Breast epithelium (tissue), 4 donors: ENCODE measurements at regions not wholly inside any gene's neighbourhood (a gene's known extent, or its start where the extent isn't known, plus 50 kb on each side); places are given as distances from the start of the nearest gene placed in this dataset.

Experiments used
- DNase-seq, 2 donors: peaks; one replicate each; pipeline ENCODE4 v3.0.0-alpha.2; 2019; ENCODE audit warnings: low spot score in 2 of 2
- H3K27ac ChIP-seq, 2 donors: fragments of 200-600 bp; sonication (generic) in 1 of 2; one replicate each; pipeline ENCODE4 v1.5.1; 2016 to 2019; ENCODE audit warnings: mild to moderate bottlenecking in 1 of 2
- H3K27me3 ChIP-seq, 2 donors: fragments of 200-600 bp; sonication (generic) in 1 of 2; one replicate each; pipeline versions ENCODE4 v1.5.1 to v1.6.0; 2017 to 2019; ENCODE audit warnings: control low read depth in 1 of 2, mild to moderate bottlenecking in 1 of 2
- H3K36me3 ChIP-seq: fragments of 200-600 bp; one replicate; pipeline ENCODE4 v1.5.1; 2019
- H3K4me1 ChIP-seq, 2 donors: fragments of 200-600 bp; sonication (generic); one replicate each; pipeline ENCODE4 v1.5.1; 2016 to 2019; ENCODE audit warnings: control low read depth in 1 of 2
- H3K4me3 ChIP-seq, 3 donors: fragments of 200-600 bp; sonication (generic); 1 replicate in 2 of 3; 2 replicates in 1 of 3; pipeline ENCODE4 v1.5.1; 2016 to 2019; ENCODE audit warnings: mild to moderate bottlenecking in 3 of 3, moderate library complexity in 2 of 3
- H3K9me3 ChIP-seq, 2 donors: fragments of 200-600 bp; sonication (generic) in 1 of 2; one replicate each; pipeline ENCODE4 v1.5.1; 2016 to 2019; ENCODE audit warnings: control low read depth in 1 of 2
- CTCF ChIP-seq, 3 donors: fragments of 450-650 bp; IDR thresholded peaks; one replicate each; pipeline ENCODE4 v1.5.1; 2016 to 2017; ENCODE audit warnings: antibody characterized with exemption in 3 of 3, mild to moderate bottlenecking in 3 of 3, moderate library complexity in 3 of 3
- POLR2A ChIP-seq: fragments of 450-650 bp; IDR thresholded peaks from one replicate; pipeline ENCODE4 v1.6.1; 2016; ENCODE audit warnings: antibody characterized with exemption, mild to moderate bottlenecking, moderate library complexity
- POLR2AphosphoS5 ChIP-seq, 3 donors: sonication (generic); formaldehyde crosslinking; IDR thresholded peaks; one replicate each; pipeline ENCODE4 v1.6.1; 2017; ENCODE audit warnings: antibody characterized with exemption in 3 of 3
- intact Hi-C: fragments of 100-400 bp; cut with DNase I; formaldehyde crosslinking; loops from one replicate; pipeline ENCODE4 v1.15.1; 2023; ENCODE audit warnings: low total_unique reads

- H3K27me3 ChIP-seq: no peaks in the 10 kb centered on the region
- H3K4me3 ChIP-seq: no peak overlapping the region
- no peak overlapping the region for H3K27ac ChIP-seq
- no peaks in the 10 kb centered on the region for H3K4me1 ChIP-seq
- DNase-seq: no peak
- TF ChIP-seq POLR2AphosphoS5 (IDR thresholded peaks at IDR 0.05): no peak
- no peak for TF ChIP-seq CTCF (IDR thresholded peaks at IDR 0.05)
- TF ChIP-seq POLR2A: no peak
- H3K9me3 ChIP-seq: peaks cover 19 to 37% of the 10 kb centered on the region in 2 donors
- intact Hi-C loops: loop anchor here (5.0 kb wide), 1 partner anchor 388 kb away; no protein-coding TSS in a partner anchor
- H3K36me3 ChIP-seq: no peaks in the 10 kb centered on the region
Measured at GRCh38 chr4:186360551-186360950, 94.6 kb downstream of the F11 start.

GRCh38 chr4:186351668-186352194 is 85.7 kb downstream of the F11 start:
- Histone ChIP-seq H3K4me1 (no peaks in the 10 kb centered on the region), H3K36me3 (no peaks in the 10 kb centered on the region), H3K4me3 (no peak overlapping the region), H3K9me3 (peaks cover 0 to 5% of the 10 kb centered on the region in 2 donors), H3K27ac (no peak overlapping the region), H3K27me3 (no peaks in the 10 kb centered on the region)
- intact Hi-C loops: no loop called here
- TF ChIP-seq CTCF (IDR thresholded peaks at IDR 0.05) (no peak), POLR2A (no peak), POLR2AphosphoS5 (IDR thresholded peaks at IDR 0.05) (no peak)
- no peak for DNase-seq

GRCh38 chr4:186348433-186348832 is 82.4 kb downstream of the F11 start:
- Histone ChIP-seq H3K9me3 (no peaks in the 10 kb centered on the region), H3K4me3 (no peak overlapping the region), H3K36me3 (no peaks in the 10 kb centered on the region), H3K27ac (no peak overlapping the region), H3K4me1 (no peaks in the 10 kb centered on the region), H3K27me3 (peaks cover 0 to 4% of the 10 kb centered on the region in 2 donors)
- TF ChIP-seq POLR2AphosphoS5 (IDR thresholded peaks at IDR 0.05): no peak
- no peak for TF ChIP-seq CTCF (IDR thresholded peaks at IDR 0.05)
- no peak for TF ChIP-seq POLR2A
- intact Hi-C loops: no loop called here
- no peak for DNase-seq

- Histone ChIP-seq H3K27ac (no peak overlapping the region), H3K36me3 (no peaks in the 10 kb centered on the region), H3K27me3 (peaks cover 0 to 4% of the 10 kb centered on the region in 2 donors), H3K4me3 (no peak overlapping the region), H3K4me1 (no peaks in the 10 kb centered on the region), H3K9me3 (no peaks in the 10 kb centered on the region)
- intact Hi-C loops: no loop called here
- no peak for TF ChIP-seq POLR2AphosphoS5 (IDR thresholded peaks at IDR 0.05)
- no peak for TF ChIP-seq POLR2A
- no peak for TF ChIP-seq CTCF (IDR thresholded peaks at IDR 0.05)
- no peak for DNase-seq
Measured at GRCh38 chr4:186347743-186348142, 81.8 kb downstream of the F11 start.

GRCh38 chr4:186345184-186345583 is 79.2 kb downstream of the F11 start:
- intact Hi-C loops: no loop called here
- no peak for DNase-seq
- Histone ChIP-seq H3K27ac (no peak overlapping the region), H3K9me3 (peaks cover 0 to 8% of the 10 kb centered on the region in 2 donors), H3K36me3 (no peaks in the 10 kb centered on the region), H3K27me3 (peaks cover 0 to 4% of the 10 kb centered on the region in 2 donors), H3K4me1 (no peaks in the 10 kb centered on the region), H3K4me3 (no peak overlapping the region)
- TF ChIP-seq POLR2A: no peak
- no peak for TF ChIP-seq POLR2AphosphoS5 (IDR thresholded peaks at IDR 0.05)
- no peak for TF ChIP-seq CTCF (IDR thresholded peaks at IDR 0.05)
